Neuronal stem cell (in vitro differentiated cells): ENCODE measurements at regions not wholly inside any gene's neighbourhood (a gene's known extent, or its start where the extent isn't known, plus 50 kb on each side); places are given as distances from the start of the nearest gene placed in this dataset.

Experiments used
- DNase-seq: peaks from one replicate; pipeline ENCODE4 v3.0.0-alpha.2; 2013; ENCODE audit warnings: low spot score
- H2AFZ ChIP-seq: one replicate; pipeline ENCODE4 v1.6.1; 2013; ENCODE audit warnings: mild to moderate bottlenecking, low read length, inconsistent platforms
- H2AK5ac ChIP-seq: 2 replicates; pipeline ENCODE4 v1.6.1; 2013; ENCODE audit warnings: low read depth, mild to moderate bottlenecking, inconsistent platforms, low read length, moderate library complexity, mixed read lengths
- H2BK120ac ChIP-seq: 2 replicates; pipeline ENCODE4 v1.6.1; 2013; ENCODE audit warnings: low read depth, mild to moderate bottlenecking, inconsistent platforms, low read length, moderate library complexity, mixed read lengths
- H2BK12ac ChIP-seq: one replicate; pipeline ENCODE4 v1.6.1; 2013; ENCODE audit warnings: low read length, inconsistent platforms
- H2BK15ac ChIP-seq: 2 replicates; pipeline ENCODE4 v1.6.1; 2013; ENCODE audit warnings: mild to moderate bottlenecking, low read length, inconsistent platforms, mixed read lengths
- H2BK5ac ChIP-seq: one replicate; pipeline ENCODE4 v1.6.1; 2013; ENCODE audit warnings: inconsistent platforms, mild to moderate bottlenecking, low read length, moderate library complexity
- H3K14ac ChIP-seq: one replicate; pipeline ENCODE4 v1.6.1; 2013; ENCODE audit warnings: low read length, inconsistent platforms
- H3K18ac ChIP-seq: 2 replicates; pipeline ENCODE4 v1.6.1; 2013; ENCODE audit warnings: low read length, inconsistent platforms
- H3K23ac ChIP-seq: 2 replicates; pipeline ENCODE4 v1.6.1; 2013; ENCODE audit warnings: low read depth, mild to moderate bottlenecking, mixed read lengths, low read length, inconsistent platforms; ENCODE audit not compliant: poor library complexity
- H3K27ac ChIP-seq: replicated peaks from 3 replicates; pipeline ENCODE4 v1.5.1; 2013; ENCODE audit warnings: low read length, inconsistent platforms
- H3K27me3 ChIP-seq, 3 experiments: 2 replicates each; pipeline ENCODE4 v1.6.1; 2013; ENCODE audit warnings: low read length in 3 of 3, mild to moderate bottlenecking in 2 of 3, inconsistent platforms in 1 of 3, low read depth in 1 of 3, mixed read lengths in 1 of 3, moderate library complexity in 1 of 3; ENCODE audit not compliant: control insufficient read depth in 3 of 3, insufficient read depth in 3 of 3
- H3K36me3 ChIP-seq, 2 donors: replicated peaks in 1 of 2; 2 replicates each; pipeline ENCODE4 v1.6.1; 2013; ENCODE audit warnings: low read length in 2 of 2; ENCODE audit not compliant: control insufficient read depth in 2 of 2, insufficient read depth in 2 of 2
- H3K4ac ChIP-seq: 2 replicates; pipeline ENCODE4 v1.6.1; 2013; ENCODE audit warnings: inconsistent platforms, mild to moderate bottlenecking, low read length, moderate library complexity
- H3K4me1 ChIP-seq, 2 donors: 1 replicate in 1 of 2; 2 replicates in 1 of 2; pipeline ENCODE4 v1.6.1; 2013; ENCODE audit warnings: low read length in 2 of 2, low read depth in 1 of 2; ENCODE audit not compliant: control insufficient read depth in 2 of 2, insufficient read depth in 1 of 2
- H3K4me2 ChIP-seq: one replicate; pipeline ENCODE4 v1.6.1; 2013; ENCODE audit warnings: mild to moderate bottlenecking, low read length, inconsistent platforms; ENCODE audit not compliant: insufficient read depth, poor library complexity, severe bottlenecking
- H3K4me3 ChIP-seq, 2 donors: 2 replicates each; pipeline ENCODE4 v1.5.1; 2013; ENCODE audit warnings: low read length in 2 of 2, mild to moderate bottlenecking in 2 of 2, inconsistent platforms in 1 of 2, moderate library complexity in 1 of 2
- H3K79me1 ChIP-seq: one replicate; pipeline ENCODE4 v1.6.1; 2013; ENCODE audit warnings: low read depth, mild to moderate bottlenecking, inconsistent platforms, low read length, moderate library complexity
- H3K9ac ChIP-seq: one replicate; pipeline ENCODE4 v1.6.1; 2013; ENCODE audit warnings: mild to moderate bottlenecking, low read depth, low read length, inconsistent platforms; ENCODE audit not compliant: poor library complexity
- H3K9me3 ChIP-seq, 2 donors: replicated peaks in 1 of 2; 2 replicates each; pipeline versions ENCODE3 to v1.6.1; 2013; ENCODE audit warnings: low read length in 2 of 2, mild to moderate bottlenecking in 2 of 2, inconsistent platforms in 1 of 2, low read depth in 1 of 2, mixed read lengths in 1 of 2, moderate library complexity in 1 of 2; ENCODE audit not compliant: control insufficient read depth in 2 of 2, insufficient read depth in 1 of 2
- H4K8ac ChIP-seq: one replicate; pipeline ENCODE4 v1.6.1; 2013; ENCODE audit warnings: low read depth, mild to moderate bottlenecking, inconsistent platforms, low read length, moderate library complexity
- H4K91ac ChIP-seq: one replicate; pipeline ENCODE4 v1.6.1; 2013; ENCODE audit warnings: low read length, low read depth, mild to moderate bottlenecking, inconsistent platforms; ENCODE audit not compliant: poor library complexity
- WGBS, 2 donors: extraction: QIAGEN DNeasy Blood & Tissue Kit; methylation state at CpG; one replicate each; pipeline ENCODE4 v1.1.7; 2013; ENCODE audit warnings: missing lambda C conversion rate in 2 of 2, mixed read lengths in 1 of 2; ENCODE audit not compliant: insufficient read length in 2 of 2, insufficient replicate concordance in 1 of 2; ENCODE audit errors: extremely low coverage in 2 of 2; 5-methylcytosine and 5-hydroxymethylcytosine counted together

DNA sequence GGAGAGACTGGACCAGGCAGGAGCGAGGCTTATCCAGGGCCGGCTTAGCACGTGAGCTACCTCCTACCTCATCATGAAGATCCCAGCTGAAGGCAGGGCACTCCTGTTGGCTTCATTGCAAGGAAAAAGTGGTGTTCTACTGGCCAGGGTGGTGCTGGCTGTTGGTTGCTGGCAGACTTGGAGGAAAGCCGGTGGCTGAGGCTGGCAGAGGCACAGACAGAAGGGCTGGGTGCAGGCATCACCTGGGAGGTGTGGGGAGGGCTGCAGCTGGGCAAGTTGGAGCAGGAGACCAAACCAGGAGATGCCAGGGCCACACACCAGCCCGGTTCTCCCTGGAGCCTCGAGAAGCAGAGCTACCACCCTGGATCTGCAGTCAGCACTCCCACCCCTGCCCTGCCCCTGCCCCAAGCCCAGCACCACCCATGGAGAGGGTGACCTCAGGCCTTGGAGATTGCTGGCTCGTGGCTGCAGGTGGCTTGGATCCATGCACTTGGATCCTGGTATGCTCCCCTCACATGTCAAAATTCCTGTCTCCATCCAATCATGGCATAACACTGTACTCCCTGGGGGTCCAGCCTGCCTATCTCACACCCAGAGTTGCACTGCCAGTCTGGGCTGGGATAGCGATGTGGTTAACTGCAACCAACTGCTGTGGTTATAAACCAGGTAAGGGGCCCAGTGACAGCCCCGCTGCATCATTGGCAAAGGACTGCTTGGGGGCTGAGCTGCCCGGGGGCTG is 49.7 kb downstream of the GLI2 start:
- Histone ChIP-seq H3K4me2 (no peak overlapping the region), H3K27ac (no peak overlapping the region), H4K8ac (no peak overlapping the region), H2AK5ac (peak overlapping the region; percentile 62), H3K4ac (no peak overlapping the region), H2BK120ac (no peak overlapping the region), H2BK5ac (peak overlapping the region; percentile 2), H3K36me3 (peaks cover 0 to 39% of the 10 kb centered on the region in 2 donors), H2AFZ (no peak overlapping the region), H2BK15ac (no peak overlapping the region), H2BK12ac (peak overlapping the region; percentile 63), H3K27me3 (no peaks in the 10 kb centered on the region), H3K9ac (peak overlapping the region; percentile 57), H3K4me1 (peaks cover 19 to 46% of the 10 kb centered on the region in 2 donors), H3K14ac (peak overlapping the region; percentile 43), H3K23ac (peak overlapping the region; percentile 22), H3K18ac (peak overlapping the region; percentile 86), H3K79me1 (peaks cover 29% of the 10 kb centered on the region), H4K91ac (no peak overlapping the region), H3K9me3 (no peaks in the 10 kb centered on the region), H3K4me3 (no peak overlapping the region)
- no CpG with 5 or more reads among the region's 10 CpGs for WGBS, 2 donors
- no peak for DNase-seq

DNA sequence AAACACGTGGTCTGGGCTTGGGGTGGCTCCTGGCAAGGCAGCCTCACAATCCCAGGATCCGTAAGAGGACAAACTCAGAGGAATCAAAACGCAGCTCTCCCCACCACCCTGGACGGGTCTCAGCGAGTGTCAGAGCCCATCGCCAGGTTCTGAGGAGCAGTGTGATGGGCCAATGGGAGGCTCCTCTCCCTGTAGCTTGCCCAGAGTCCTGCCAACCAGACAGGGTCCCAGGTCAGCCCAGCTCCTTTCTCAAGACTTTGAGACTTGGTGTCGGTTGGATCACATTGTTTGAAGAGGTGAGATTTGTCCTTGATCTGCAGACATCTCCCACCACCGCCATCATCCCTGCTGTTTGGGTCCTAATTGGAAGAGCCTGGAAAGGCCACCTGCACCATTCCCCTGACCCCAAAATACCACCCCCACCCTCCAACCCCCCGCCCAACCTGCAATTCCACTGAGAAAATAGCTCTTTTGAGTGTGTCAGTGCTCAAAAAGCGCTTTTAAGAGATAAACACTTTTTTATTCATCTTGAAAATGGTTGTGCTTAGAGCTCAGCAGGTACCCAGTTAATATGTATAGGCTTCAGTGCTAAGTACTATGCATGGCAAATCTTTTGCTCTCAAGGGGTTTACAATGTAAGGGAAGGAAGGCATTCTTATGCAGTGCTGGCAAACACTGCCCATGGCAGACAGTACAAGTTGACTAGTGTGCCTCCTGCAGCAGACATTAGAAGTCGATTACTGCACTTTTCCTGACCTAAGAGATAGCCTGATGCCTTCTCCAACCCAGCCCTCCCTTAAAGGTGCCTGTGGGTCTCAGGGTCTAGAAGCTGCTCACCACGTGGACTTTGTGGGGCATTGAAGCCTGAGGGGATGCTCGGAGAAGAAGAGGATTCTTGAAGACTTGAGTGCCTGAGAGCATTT is 50.6 kb downstream of the GLI2 start:
- Histone ChIP-seq H3K79me1 (peaks cover 30% of the 10 kb centered on the region), H2BK5ac (peak overlapping the region; percentile 2), H2BK12ac (no peak overlapping the region), H2AK5ac (no peak overlapping the region), H3K14ac (no peak overlapping the region), H3K27ac (no peak overlapping the region), H4K91ac (no peak overlapping the region), H3K4me2 (no peak overlapping the region), H3K18ac (no peak overlapping the region), H3K36me3 (peaks cover 0 to 37% of the 10 kb centered on the region in 2 donors), H2BK120ac (no peak overlapping the region), H3K9me3 (no peaks in the 10 kb centered on the region), H4K8ac (no peak overlapping the region), H3K4ac (no peak overlapping the region), H3K9ac (no peak overlapping the region), H3K23ac (no peak overlapping the region), H3K27me3 (no peaks in the 10 kb centered on the region), H2AFZ (no peak overlapping the region), H3K4me1 (peaks cover 21 to 50% of the 10 kb centered on the region in 2 donors), H3K4me3 (no peak overlapping the region), H2BK15ac (no peak overlapping the region)
- no CpG with 5 or more reads among the region's 13 CpGs for WGBS, 2 donors
- DNase-seq: no peak

DNA sequence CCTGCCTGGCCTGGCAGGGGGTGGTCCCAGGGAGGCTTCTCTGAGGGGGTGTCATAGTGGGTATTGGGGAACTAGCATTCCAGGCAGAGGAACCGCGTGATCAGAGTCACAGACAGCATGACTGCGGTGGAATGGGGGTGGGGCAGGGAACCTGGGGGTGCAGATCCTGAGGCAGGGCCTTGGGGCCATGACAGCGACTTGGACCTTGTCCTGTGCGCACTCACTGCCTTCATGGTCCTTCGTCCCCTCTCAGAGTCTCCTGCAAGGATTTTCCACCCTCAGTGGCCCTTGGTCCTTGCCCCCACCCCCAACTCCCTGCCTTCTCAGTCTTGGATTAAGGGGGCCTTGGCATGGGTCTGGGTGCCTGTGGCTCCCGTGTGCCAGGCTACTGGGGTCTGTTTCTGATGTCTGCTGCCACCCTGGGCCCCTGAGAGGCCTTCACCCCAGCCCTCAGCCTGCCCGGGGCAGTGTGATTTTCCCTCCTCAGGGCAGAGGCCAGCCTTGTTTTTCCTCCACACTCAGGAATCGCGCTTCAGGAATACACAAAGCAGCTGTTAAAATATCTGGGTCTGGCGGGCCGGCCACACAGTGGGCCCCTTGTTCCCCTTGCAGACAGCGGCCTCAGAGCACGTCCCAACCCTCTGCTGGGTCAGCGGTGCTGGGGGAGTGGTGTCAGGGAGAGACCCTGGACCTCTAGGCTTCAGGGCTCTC is 51.6 kb downstream of the GLI2 start:
- Histone ChIP-seq H2BK5ac (peak overlapping the region; percentile 67), H3K36me3 (peaks cover under 1 to 40% of the 10 kb centered on the region in 2 donors), H2AFZ (no peak overlapping the region), H3K27ac (peak overlapping the region; percentile 50), H4K8ac (no peak overlapping the region), H3K4me1 (peaks cover 28 to 55% of the 10 kb centered on the region in 2 donors), H3K79me1 (peaks cover 35% of the 10 kb centered on the region), H3K4me2 (no peak overlapping the region), H2BK120ac (no peak overlapping the region), H3K9ac (peak overlapping the region; percentile 34), H3K18ac (peak overlapping the region; percentile 84), H3K9me3 (no peaks in the 10 kb centered on the region), H3K27me3 (no peaks in the 10 kb centered on the region), H2BK15ac (no peak overlapping the region), H3K23ac (peak overlapping the region; percentile 13), H4K91ac (no peak overlapping the region), H3K4me3 (no peak overlapping the region), H2BK12ac (no peak overlapping the region), H2AK5ac (peak overlapping the region; percentile 50), H3K14ac (peak overlapping the region; percentile 32), H3K4ac (no peak overlapping the region)
- no CpG with 5 or more reads among the region's 15 CpGs for WGBS, 2 donors
- DNase-seq: no peak
